Stimulated activated CD4-positive, alpha-beta T cell treated with anti-CD3 and anti-CD28 coated beads, Interleukin-2, amount 100 ng/mL, for 4 hours (primary cell): ENCODE measurements at regions not wholly inside any gene's neighbourhood (a gene's known extent, or its start where the extent isn't known, plus 50 kb on each side); places are given as distances from the start of the nearest gene placed in this dataset.

Experiments used
- DNase-seq: peaks from one replicate; pipeline ENCODE4 v3.0.0-alpha.2; 2020; ENCODE audit warnings: low read depth

- DNase-seq, result no peak
These were observed 66.7 kb upstream of the CAST start for GRCh38 chr5:96595300-96596090.

GRCh38 chr5:96597438-96598020 lies 64.6 kb upstream of the CAST start:
- no peak for DNase-seq

- no peak for DNase-seq
These were observed 61.0 kb upstream of the CAST start for GRCh38 chr5:96601200-96601599.

- DNase-seq, result peak; percentile 56
These were observed 60.4 kb upstream of the CAST start for GRCh38 chr5:96601715-96602244.

GRCh38 chr5:96602776-96603175 lies 59.4 kb upstream of the CAST start:
- DNase-seq, result no peak

- no peak for DNase-seq
These were observed 56.9 kb upstream of the CAST start for GRCh38 chr5:96605144-96605837.

GRCh38 chr5:96609369-96609768 lies 52.8 kb upstream of the CAST start:
- no peak for DNase-seq

GRCh38 chr5:96610747-96611146 lies 51.4 kb upstream of the CAST start:
- DNase-seq, result no peak

GRCh38 chr5:96611946-96612345 lies 50.2 kb upstream of the CAST start:
- DNase-seq, result no peak
